AG10803 (cell line): ENCODE measurements at regions not wholly inside any gene's neighbourhood (a gene's known extent, or its start where the extent isn't known, plus 50 kb on each side); places are given as distances from the start of the nearest gene placed in this dataset.
A peak's percentile ranks its signal among the peaks of the same experiment; 100 is the strongest.

Experiments
- DNase-seq: peaks from one replicate; pipeline ENCODE4 v3.0.0; 2010; ENCODE audit warnings: low read depth
- H3K4me3 ChIP-seq: 2 replicates; pipeline ENCODE4 v1.5.1; 2011; ENCODE audit warnings: mild to moderate bottlenecking, low read length, control low read depth
- TF ChIP-seq, protein P1 (sequence below): conservative IDR thresholded peaks from 2 replicates; pipeline ENCODE4 v1.5.1; 2011; ENCODE audit warnings: mild to moderate bottlenecking, low read length, control low read depth, inconsistent platforms

DNA sequence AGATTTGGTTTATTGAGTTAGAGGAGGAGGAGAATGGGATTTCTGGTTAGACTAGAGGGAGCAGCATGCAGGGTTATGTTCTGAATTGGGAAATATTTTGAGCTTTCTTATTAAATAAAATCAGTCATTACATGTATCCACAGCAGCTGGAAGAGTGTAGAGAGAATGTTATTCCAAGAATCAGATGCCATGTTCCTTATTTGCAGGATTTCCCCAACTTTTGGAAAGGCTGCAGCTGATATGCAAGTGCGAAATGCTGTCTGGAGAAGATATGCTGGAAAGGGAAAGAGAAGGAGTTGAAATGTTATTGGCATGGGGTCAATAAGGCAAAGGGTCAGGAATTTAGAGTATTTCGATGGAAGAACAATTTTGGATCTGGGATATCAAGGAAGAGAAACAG lies 255.8 kb downstream of the MTX2 start:
- no peak overlapping the region for H3K4me3 ChIP-seq
- TF ChIP-seq, protein P1, sequence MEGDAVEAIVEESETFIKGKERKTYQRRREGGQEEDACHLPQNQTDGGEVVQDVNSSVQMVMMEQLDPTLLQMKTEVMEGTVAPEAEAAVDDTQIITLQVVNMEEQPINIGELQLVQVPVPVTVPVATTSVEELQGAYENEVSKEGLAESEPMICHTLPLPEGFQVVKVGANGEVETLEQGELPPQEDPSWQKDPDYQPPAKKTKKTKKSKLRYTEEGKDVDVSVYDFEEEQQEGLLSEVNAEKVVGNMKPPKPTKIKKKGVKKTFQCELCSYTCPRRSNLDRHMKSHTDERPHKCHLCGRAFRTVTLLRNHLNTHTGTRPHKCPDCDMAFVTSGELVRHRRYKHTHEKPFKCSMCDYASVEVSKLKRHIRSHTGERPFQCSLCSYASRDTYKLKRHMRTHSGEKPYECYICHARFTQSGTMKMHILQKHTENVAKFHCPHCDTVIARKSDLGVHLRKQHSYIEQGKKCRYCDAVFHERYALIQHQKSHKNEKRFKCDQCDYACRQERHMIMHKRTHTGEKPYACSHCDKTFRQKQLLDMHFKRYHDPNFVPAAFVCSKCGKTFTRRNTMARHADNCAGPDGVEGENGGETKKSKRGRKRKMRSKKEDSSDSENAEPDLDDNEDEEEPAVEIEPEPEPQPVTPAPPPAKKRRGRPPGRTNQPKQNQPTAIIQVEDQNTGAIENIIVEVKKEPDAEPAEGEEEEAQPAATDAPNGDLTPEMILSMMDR = no peak
- no peak for DNase-seq

DNA sequence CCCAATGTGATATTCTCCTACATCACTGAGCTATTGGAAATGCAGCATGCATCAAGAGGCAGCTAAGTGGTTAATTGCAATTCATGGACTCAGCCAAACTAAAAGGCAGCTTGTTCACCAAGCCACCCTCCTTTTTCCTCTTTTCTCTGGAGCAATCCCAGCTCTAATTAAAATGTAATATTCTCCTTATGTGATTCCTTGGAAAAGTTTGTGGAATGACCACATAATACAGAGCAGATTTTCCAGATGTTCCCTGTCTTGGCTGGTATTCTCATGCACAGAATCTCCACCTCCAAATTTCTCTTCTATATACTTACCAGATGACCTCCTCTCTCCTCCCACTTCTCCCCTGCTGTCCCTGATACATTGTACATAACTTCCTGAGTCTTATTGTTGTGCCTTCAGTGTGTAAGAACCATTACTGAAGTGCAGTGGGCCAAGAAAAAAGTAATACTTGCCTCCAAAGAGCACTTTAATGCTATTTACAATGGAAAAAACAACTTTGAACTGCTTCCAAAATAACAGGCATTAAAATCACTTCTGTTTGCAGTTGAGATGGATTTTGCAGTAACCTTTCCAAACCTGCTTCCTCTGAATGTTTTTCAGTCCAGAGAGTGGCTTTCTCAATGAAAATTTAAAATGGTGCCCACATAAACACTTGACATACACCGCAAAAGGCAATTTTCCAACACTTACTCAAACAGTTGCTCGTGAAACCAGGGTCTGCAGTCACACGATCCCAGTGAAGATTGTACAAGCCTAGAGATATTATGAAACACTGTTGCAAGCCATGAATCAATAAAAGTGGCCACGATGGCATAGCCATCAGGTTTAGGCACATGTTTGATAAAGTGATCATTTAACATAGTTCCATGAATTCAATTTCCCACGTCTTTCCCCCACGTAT lies 258.0 kb downstream of the MTX2 start:
- H3K4me3 ChIP-seq = no peak overlapping the region
- DNase-seq = peak; percentile 86
- TF ChIP-seq, protein P1 = no peak

DNA sequence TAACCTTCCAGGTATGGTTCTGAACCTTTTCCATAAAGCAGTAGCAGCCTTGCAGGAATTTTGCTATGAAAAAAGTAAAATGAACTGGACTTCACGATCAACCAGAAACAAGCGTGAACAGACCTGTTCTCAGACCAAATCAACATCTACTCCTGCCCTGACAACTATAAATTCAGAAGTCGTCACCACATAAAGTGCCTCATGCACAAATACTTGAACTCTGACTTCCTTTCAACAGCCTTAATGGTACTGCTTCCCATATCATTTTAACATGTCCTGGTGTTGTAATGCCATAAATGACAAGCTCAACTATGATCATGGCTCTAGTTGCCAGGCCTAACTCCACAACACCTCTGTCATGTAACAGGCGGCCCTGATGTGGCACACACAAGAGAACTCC lies 262.4 kb downstream of the MTX2 start:
- TF ChIP-seq, protein P1 = no peak
- no peak overlapping the region for H3K4me3 ChIP-seq
- DNase-seq = no peak

DNA sequence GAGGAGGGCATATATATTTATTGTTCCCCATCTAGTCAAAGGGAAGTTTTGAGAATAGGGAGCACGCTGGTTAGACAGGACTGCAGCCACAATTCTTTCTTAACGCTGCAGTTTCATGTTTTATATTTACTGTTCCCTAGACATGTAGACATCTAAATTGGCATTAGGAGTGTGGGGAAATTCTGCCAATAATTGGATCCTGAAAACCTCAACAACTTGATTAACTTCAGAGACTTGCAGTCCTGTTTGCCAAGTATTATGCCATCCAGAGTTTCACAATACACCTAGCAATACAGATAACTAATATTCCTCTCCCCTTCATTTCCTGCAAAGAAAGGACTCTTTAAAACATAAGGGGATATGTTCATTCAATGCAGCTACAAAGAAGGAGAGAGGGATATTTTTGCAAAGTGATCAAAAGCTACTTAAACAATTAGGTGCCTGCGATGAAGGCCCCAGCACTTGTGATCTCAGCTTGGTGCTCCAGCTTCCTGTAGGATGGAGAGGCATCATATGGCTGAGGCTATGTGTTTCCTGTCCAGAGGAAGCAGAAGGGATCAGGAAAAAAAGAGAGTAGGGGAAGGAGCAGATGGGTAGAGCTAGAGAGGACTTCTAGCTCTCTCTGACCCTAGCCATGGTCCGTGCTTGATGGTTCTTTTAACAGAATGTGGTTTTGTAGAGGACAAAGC lies 264.4 kb downstream of the MTX2 start:
- TF ChIP-seq, protein P1 = no peak
- no peak overlapping the region for H3K4me3 ChIP-seq
- DNase-seq = peak; percentile 77

DNA sequence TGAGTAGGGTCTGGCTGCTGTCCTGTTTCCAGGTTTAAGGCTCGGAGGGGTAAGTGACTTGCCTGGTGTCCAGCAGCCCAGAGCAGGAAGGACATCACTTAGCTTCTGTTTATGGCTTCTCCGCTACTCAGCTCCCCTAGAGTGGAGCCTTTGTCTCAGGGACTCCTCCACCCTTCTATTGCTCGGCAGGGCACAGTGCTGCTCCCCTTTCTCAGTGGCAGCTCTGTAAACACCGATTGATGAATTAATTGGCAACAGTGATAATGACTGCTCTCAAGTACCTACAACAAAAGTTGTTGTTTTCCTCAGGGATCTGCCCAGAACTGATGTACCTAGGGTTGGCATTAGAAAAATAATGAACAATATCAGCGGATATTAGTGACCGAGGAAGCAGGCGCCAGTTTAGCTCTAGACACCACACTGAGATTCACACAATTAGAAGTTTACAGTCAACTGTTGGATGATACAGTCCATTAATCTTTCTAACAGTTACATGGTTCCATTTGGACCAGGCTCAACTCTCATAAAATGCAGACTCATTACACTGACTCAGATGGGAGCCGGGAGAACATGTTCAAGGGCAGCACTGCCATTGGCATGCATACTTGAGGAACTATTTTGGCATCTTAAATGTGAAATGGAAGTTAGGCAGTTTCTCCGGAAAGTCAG lies 265.7 kb downstream of the MTX2 start:
- DNase-seq = peak; percentile 93
- TF ChIP-seq, protein P1 = no peak
- no peak overlapping the region for H3K4me3 ChIP-seq

DNA sequence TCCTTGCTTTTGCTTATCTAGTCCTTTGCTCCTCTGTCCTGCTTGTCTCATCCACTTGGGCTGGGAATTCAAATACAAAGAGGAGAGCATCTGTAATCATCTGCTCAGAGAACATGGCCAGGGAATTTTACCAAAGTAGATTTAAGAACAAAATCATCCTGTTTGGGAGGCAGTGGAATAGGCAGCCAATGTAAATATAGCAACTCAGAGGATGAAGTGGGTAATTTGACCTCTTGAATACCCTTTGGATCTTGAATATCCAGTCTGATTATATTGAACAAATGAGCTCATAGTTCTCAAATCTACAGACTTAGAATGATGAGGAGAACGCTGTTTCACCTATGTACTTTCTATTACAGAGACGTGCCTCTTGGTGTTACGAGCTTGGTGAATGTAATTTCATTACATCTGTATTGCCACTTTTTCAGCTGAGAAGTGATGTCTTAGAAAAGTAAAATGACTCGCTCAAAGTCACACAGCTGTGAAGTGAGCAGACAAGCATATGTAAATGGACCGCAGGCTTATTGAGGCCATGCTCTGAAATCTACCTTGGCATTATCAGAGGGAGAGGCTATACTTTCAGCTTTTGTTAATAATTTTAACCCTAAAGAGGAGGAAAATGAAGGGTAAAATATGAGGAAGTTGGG lies 266.3 kb downstream of the MTX2 start:
- H3K4me3 ChIP-seq = no peak overlapping the region
- TF ChIP-seq, protein P1 = no peak
- DNase-seq = no peak
